Kidney epithelial cell (primary cell): ENCODE measurements at regions not wholly inside any gene's neighbourhood (a gene's known extent, or its start where the extent isn't known, plus 50 kb on each side); places are given as distances from the start of the nearest gene placed in this dataset.

Source experiments
- DNase-seq: peaks from one replicate; pipeline ENCODE4 v3.0.0-alpha.2; 2010; ENCODE audit warnings: low read depth
- H3K27me3 ChIP-seq: 2 replicates; pipeline ENCODE4 v1.6.0; 2011; ENCODE audit warnings: low read length; ENCODE audit not compliant: control insufficient read depth, insufficient read depth
- H3K36me3 ChIP-seq: 2 replicates; pipeline ENCODE4 v1.5.1; 2011; ENCODE audit warnings: low read length; ENCODE audit not compliant: control insufficient read depth, insufficient read depth
- H3K4me3 ChIP-seq: 2 replicates; pipeline ENCODE4 v1.5.1; 2011; ENCODE audit warnings: low read depth, mild to moderate bottlenecking, control low read depth, low read length
- TF ChIP-seq, protein P1 (sequence below): IDR thresholded peaks from 2 replicates; pipeline ENCODE4 v1.5.1; 2011; ENCODE audit warnings: mild to moderate bottlenecking, moderate library complexity, low read length, control low read depth, inconsistent platforms; ENCODE audit not compliant: insufficient read depth, poor library complexity, severe bottlenecking

DNA sequence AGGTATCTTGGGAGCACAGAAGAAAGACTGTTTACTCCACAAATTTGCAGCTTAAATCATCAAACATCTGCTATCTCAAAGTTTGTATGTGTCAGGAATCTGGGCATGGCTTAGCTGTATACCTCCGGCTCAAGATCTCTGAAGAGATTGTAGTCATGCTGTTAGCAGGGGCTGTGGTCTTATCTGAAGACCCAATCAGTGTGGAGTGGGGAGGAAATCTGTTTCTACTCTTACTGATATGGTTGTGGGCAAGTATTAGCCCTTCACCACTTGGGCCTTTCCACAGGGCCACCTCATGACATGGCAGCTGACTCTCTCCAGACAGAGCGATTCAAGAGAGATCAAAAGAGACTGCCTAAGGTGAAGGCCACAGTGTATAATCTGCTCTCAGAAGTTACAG, 438.7 kb downstream of the KIF2B start:
- H3K4me3 ChIP-seq: no peak overlapping the region
- DNase-seq: no peak
- TF ChIP-seq, protein P1, sequence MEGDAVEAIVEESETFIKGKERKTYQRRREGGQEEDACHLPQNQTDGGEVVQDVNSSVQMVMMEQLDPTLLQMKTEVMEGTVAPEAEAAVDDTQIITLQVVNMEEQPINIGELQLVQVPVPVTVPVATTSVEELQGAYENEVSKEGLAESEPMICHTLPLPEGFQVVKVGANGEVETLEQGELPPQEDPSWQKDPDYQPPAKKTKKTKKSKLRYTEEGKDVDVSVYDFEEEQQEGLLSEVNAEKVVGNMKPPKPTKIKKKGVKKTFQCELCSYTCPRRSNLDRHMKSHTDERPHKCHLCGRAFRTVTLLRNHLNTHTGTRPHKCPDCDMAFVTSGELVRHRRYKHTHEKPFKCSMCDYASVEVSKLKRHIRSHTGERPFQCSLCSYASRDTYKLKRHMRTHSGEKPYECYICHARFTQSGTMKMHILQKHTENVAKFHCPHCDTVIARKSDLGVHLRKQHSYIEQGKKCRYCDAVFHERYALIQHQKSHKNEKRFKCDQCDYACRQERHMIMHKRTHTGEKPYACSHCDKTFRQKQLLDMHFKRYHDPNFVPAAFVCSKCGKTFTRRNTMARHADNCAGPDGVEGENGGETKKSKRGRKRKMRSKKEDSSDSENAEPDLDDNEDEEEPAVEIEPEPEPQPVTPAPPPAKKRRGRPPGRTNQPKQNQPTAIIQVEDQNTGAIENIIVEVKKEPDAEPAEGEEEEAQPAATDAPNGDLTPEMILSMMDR: no peak
- H3K27me3 ChIP-seq: no peaks in the 10 kb centered on the region
- H3K36me3 ChIP-seq: no peaks in the 10 kb centered on the region

DNA sequence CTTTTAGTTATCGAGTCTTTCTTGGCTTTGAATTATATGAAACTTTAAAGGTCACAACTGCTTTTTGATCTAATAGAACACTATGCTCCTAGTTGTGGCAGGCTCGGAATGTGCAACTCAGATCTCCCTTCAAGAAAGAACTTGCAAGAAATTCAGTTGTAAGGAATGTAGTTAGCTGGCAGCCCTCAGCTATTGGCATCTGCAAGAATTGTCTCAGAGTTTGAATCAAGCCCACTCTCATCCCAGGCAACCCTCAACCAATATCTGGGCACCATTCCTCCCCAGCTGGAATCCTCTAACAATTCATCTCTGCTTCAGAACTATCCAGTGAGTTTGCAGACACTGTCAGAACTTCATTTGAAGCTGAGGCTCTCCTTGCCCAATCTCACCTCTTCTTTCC, 447.2 kb downstream of the KIF2B start:
- TF ChIP-seq, protein P1: no peak
- no peaks in the 10 kb centered on the region for H3K27me3 ChIP-seq
- no peaks in the 10 kb centered on the region for H3K36me3 ChIP-seq
- no peak overlapping the region for H3K4me3 ChIP-seq
- no peak for DNase-seq

DNA sequence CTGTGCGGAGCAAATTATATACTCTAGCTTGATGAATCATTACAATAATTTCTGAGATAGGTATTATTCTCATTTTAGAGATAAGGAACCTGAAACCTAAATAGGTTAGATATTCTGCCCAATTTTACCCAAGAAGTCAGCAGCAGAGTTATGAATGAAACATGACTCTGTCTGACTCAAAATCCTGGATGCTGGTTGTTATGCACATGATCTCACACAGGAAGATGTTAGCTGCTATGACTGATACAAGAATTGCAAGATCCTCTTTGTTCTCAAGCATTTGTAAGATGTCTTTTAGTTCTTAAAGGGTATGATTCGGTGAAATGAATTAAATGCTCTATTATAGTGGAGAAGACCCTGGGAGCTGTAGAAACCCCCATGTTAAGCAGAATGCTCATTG, 447.8 kb downstream of the KIF2B start:
- TF ChIP-seq, protein P1: no peak
- DNase-seq: no peak
- Histone ChIP-seq H3K4me3 (no peak overlapping the region), H3K36me3 (no peaks in the 10 kb centered on the region), H3K27me3 (no peaks in the 10 kb centered on the region)

DNA sequence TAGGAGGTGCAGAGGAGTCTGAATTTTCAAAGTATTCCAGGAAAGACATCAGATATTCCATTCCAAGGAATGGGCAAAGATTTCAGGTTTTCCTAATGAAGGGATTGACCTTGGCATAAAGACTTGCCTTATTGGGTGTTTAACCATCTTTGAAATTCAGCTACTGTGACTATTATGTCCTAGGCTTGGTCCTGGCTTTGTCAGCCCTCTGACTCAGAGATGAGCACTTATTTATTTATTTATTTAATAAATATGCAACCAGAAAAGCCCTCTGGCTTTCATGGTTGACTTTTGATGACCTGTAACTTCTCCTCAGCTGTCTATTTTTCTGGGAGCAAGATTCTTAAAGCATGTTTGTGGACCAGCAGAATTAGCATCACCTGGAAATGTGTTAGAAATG, 455.1 kb downstream of the KIF2B start:
- H3K27me3 ChIP-seq: no peaks in the 10 kb centered on the region
- no peaks in the 10 kb centered on the region for H3K36me3 ChIP-seq
- DNase-seq: no peak
- TF ChIP-seq, protein P1: no peak
- H3K4me3 ChIP-seq: no peak overlapping the region

DNA sequence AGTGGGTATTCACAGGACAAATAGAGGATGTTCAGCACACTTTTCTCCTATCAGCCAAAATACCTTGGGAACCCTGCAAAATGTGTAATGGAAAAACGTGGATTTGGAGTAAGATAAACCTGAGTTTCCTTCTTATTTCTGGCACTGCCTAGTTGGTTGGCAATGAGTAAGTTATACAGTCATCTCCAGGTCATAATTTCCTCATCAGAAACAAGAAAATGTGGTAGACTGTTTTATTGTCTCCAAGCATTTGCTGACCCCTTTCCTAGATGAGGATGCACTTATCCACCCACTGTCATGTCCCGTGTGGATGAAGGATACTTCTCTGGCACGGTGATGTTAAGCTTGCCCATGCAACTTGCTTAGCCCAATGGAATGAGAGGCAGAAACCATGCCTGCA, 458.0 kb downstream of the KIF2B start:
- Histone ChIP-seq H3K4me3 (no peak overlapping the region), H3K27me3 (no peaks in the 10 kb centered on the region), H3K36me3 (no peaks in the 10 kb centered on the region)
- DNase-seq: no peak
- TF ChIP-seq, protein P1: no peak

DNA sequence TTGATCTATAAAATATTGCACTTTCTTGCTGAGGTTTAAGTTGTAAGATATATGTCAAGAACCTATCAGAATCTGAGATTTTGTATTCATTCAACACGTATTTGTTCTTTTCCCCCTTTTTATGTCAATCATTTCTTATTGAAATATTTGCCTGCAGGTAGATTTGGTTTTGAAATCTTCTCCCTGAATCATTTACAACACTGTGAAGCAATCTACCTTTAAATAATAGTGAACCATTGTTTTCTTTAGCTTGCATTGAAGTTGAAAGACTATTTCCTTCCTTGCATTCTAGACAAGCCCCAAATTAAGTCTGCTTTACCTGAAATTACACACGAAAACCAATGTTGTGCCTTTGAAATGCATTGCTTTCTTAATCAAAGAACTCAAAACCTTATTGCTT, 460.2 kb downstream of the KIF2B start:
- DNase-seq: no peak
- Histone ChIP-seq H3K27me3 (no peaks in the 10 kb centered on the region), H3K36me3 (no peaks in the 10 kb centered on the region), H3K4me3 (no peak overlapping the region)
- TF ChIP-seq, protein P1: no peak
